Left forelimb (tissue), 1 donor: ENCODE measurements at regions not wholly inside any gene's neighbourhood (a gene's known extent, or its start where the extent isn't known, plus 50 kb on each side); places are given as distances from the start of the nearest gene placed in this dataset.
"Not testable (repeated sequence)": the region's sequence is repeated elsewhere in the genome, so short reads cannot be mapped to it uniquely, and the experiment has no call there.

Source experiments
- DNase-seq: peaks from one replicate; pipeline ENCODE4 v3.0.0-alpha.2; 2018; ENCODE audit warnings: low spot score

- no peak for DNase-seq
Observed at GRCh38 chrX:33989936-33990335, 142.2 kb downstream of the FAM47A start.

- no peak for DNase-seq
Observed at GRCh38 chrX:33987458-33987857, 144.7 kb downstream of the FAM47A start.

GRCh38 chrX:33974676-33975075 lies 157.4 kb downstream of the FAM47A start:
- DNase-seq, result no peak

GRCh38 chrX:33970028-33970967 lies 161.8 kb downstream of the FAM47A start:
- no peak for DNase-seq

- no peak for DNase-seq
Observed at GRCh38 chrX:33969105-33969504, 163.0 kb downstream of the FAM47A start.

GRCh38 chrX:33968611-33969010 lies 163.5 kb downstream of the FAM47A start:
- no peak for DNase-seq

GRCh38 chrX:33949300-33949699 lies 182.8 kb downstream of the FAM47A start:
- no peak for DNase-seq

GRCh38 chrX:33926249-33926648 lies 205.9 kb downstream of the FAM47A start:
- DNase-seq, result not testable (repeated sequence)

GRCh38 chrX:33923262-33923661 lies 208.9 kb downstream of the FAM47A start:
- no peak for DNase-seq

- DNase-seq, result no peak
Observed at GRCh38 chrX:33909836-33910235, 222.3 kb downstream of the FAM47A start.

GRCh38 chrX:33908898-33909297 lies 223.2 kb downstream of the FAM47A start:
- no peak for DNase-seq

- no peak for DNase-seq
Observed at GRCh38 chrX:33908074-33908473, 224.0 kb downstream of the FAM47A start.

- no peak for DNase-seq
Observed at GRCh38 chrX:33906971-33907370, 225.1 kb downstream of the FAM47A start.

- no peak for DNase-seq
Observed at GRCh38 chrX:33892670-33893069, 239.4 kb downstream of the FAM47A start.

- no peak for DNase-seq
Observed at GRCh38 chrX:33855251-33855650, 276.9 kb downstream of the FAM47A start.

GRCh38 chrX:33852146-33852545 lies 280.0 kb downstream of the FAM47A start:
- DNase-seq, result not testable (repeated sequence)

GRCh38 chrX:33840176-33840575 lies 291.9 kb downstream of the FAM47A start:
- DNase-seq, result no peak

GRCh38 chrX:33831211-33831610 lies 300.9 kb downstream of the FAM47A start:
- DNase-seq, result no peak

GRCh38 chrX:33817266-33817665 lies 314.8 kb downstream of the FAM47A start:
- no peak for DNase-seq

GRCh38 chrX:33808636-33809035 lies 323.5 kb downstream of the FAM47A start:
- no peak for DNase-seq

- DNase-seq, result no peak
Observed at GRCh38 chrX:33784548-33784947, 347.6 kb downstream of the FAM47A start.

- no peak for DNase-seq
Observed at GRCh38 chrX:33741807-33742206, 390.3 kb downstream of the FAM47A start.

- DNase-seq, result no peak
Observed at GRCh38 chrX:33735182-33735581, 396.9 kb downstream of the FAM47A start.
